Brain microvascular endothelial cell (primary cell): ENCODE measurements at regions not wholly inside any gene's neighbourhood (a gene's known extent, or its start where the extent isn't known, plus 50 kb on each side); places are given as distances from the start of the nearest gene placed in this dataset.
A peak's percentile ranks its signal among the peaks of the same experiment; 100 is the strongest.

ENCODE experiments used
- DNase-seq: peaks from one replicate; pipeline ENCODE4 v3.0.0-alpha.2; 2020
- H3K27ac ChIP-seq: fragments of 250-450 bp; sonication (Bioruptor Pico); 2 replicates; pipeline ENCODE4 v1.5.1; 2020; ENCODE audit warnings: mild to moderate bottlenecking, moderate library complexity
- H3K27me3 ChIP-seq: fragments of 250-450 bp; sonication (Bioruptor Pico); replicated peaks from 2 replicates; pipeline ENCODE4 v1.5.1; 2020; ENCODE audit warnings: mild to moderate bottlenecking
- H3K36me3 ChIP-seq: fragments of 250-450 bp; sonication (Bioruptor Pico); replicated peaks from 2 replicates; pipeline ENCODE4 v1.5.1; 2020; ENCODE audit warnings: mild to moderate bottlenecking
- H3K4me3 ChIP-seq: 2 replicates; pipeline ENCODE4 v1.5.1; 2011; ENCODE audit warnings: low read depth, mild to moderate bottlenecking, control low read depth, low read length, moderate library complexity
- in situ Hi-C: cut with HindIII; loops from 2 replicates; pipeline ENCODE4 v1.10.0; 2017; ENCODE audit warnings: low sequenced_read_pairs, low pct_ligation_motif_present
- TF ChIP-seq, protein P1 (sequence below): IDR thresholded peaks from 2 replicates; pipeline ENCODE4 v1.5.1; 2011; ENCODE audit warnings: low read depth, mild to moderate bottlenecking, moderate library complexity, low read length, control low read depth, inconsistent platforms; ENCODE audit errors: missing control alignments

DNA sequence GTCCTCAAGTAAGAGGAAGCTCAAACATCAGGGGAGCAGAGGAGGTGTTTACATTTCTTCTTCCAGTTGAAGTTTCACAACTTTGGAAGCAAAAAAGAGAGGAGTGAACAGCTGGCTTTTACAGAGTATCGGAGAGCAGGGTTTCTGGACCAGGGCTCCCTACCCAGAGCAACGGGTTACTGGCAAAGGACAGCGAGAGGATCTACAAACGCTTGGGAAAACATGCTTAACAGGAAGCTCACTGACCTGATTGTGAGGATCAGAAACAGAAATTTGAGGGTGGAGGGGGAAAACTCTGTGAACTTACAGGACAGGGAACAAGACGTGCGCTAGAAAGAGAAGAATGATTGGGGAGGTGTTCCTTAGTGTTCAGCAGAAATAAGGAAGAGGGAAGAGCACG lies 85.7 kb upstream of the TAB2 start:
- no peak overlapping the region for H3K27ac ChIP-seq
- no peak overlapping the region for H3K4me3 ChIP-seq
- TF ChIP-seq, protein P1, sequence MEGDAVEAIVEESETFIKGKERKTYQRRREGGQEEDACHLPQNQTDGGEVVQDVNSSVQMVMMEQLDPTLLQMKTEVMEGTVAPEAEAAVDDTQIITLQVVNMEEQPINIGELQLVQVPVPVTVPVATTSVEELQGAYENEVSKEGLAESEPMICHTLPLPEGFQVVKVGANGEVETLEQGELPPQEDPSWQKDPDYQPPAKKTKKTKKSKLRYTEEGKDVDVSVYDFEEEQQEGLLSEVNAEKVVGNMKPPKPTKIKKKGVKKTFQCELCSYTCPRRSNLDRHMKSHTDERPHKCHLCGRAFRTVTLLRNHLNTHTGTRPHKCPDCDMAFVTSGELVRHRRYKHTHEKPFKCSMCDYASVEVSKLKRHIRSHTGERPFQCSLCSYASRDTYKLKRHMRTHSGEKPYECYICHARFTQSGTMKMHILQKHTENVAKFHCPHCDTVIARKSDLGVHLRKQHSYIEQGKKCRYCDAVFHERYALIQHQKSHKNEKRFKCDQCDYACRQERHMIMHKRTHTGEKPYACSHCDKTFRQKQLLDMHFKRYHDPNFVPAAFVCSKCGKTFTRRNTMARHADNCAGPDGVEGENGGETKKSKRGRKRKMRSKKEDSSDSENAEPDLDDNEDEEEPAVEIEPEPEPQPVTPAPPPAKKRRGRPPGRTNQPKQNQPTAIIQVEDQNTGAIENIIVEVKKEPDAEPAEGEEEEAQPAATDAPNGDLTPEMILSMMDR, result no peak
- H3K27me3 ChIP-seq, result no peaks in the 10 kb centered on the region
- no peak for DNase-seq
- no peaks in the 10 kb centered on the region for H3K36me3 ChIP-seq
- in situ Hi-C loops, result no loop called here

DNA sequence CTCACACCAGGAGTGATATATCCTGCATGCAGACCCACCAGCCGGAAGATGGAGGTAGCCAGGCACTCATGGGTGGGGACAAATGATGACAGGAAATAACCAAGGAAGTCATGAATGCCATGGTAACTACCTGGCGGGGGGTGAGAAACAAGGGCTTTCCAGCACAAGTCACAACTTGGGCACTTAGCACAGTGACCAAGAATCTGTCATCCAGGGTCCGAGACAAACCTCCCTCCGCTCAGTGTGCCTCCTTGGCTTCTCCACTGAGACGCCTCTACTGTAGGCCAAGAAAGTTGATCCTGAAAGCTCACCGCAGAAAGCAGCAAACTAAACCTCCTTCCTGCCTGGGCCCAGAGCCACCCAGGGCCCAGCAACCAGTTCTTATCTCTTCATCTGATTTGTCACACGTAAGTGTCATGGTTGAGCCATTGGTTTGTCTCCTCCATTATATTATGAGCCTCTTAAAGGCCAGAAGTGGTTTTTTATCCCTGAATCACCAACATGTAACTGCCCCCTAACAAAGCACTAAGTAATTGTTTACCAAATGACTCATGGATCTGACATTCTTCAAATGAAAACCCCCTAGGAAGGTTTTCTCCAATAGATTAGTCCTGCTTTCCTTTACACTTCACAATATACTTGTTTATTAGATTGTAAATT lies 84.3 kb upstream of the TAB2 start:
- DNase-seq, result peak; percentile 86
- TF ChIP-seq, protein P1, result no peak
- Histone ChIP-seq H3K4me3 (no peak overlapping the region), H3K36me3 (no peaks in the 10 kb centered on the region), H3K27ac (peak overlapping the region; percentile 85), H3K27me3 (no peaks in the 10 kb centered on the region)
- in situ Hi-C loops, result no loop called here

DNA sequence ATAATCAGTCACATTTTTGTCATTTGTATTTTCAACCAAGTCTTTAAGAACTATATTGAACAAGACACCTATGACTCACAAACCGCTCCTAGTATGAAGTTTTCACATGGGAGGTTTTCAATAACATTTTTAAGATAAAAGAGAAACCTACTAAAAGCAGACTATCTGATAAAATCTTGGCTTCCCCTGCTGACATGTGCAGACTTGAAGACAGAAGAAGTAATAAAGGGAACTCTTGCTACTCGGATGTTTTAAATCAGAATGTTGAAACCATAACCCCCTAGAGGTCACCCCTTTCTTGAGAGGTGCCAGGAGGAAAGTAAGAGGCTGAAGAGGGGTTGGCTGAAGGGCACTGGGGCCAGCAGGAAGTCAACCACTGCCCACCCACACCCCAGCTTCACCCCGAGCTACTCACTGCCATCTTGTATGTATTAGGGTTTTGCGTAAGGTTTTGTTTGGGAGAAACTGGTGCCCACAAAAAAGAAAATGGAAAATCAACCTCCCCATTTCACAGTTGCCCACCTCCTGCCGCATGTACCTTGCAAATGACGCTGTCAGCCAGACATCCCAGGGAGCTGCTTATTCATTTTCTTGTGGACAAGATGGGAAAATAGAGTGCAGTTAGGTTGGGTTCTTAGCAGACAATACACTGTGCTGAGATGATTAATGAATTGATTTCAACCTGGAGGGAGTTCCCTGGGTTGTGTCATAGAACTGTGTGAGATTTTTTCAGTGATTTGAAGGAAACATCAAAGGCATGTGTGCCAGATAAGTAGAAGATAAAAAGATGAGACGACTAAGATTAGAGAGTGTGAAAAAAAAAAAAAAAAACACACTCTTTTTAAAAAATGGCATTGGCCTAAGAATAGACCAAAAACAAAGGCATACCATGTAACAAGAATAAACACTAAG lies 83.2 kb upstream of the TAB2 start:
- Histone ChIP-seq H3K36me3 (no peaks in the 10 kb centered on the region), H3K4me3 (no peak overlapping the region), H3K27me3 (no peaks in the 10 kb centered on the region), H3K27ac (peak overlapping the region; percentile 85)
- TF ChIP-seq, protein P1, result no peak
- DNase-seq, result peak; percentile 46
- in situ Hi-C loops, result no loop called here

DNA sequence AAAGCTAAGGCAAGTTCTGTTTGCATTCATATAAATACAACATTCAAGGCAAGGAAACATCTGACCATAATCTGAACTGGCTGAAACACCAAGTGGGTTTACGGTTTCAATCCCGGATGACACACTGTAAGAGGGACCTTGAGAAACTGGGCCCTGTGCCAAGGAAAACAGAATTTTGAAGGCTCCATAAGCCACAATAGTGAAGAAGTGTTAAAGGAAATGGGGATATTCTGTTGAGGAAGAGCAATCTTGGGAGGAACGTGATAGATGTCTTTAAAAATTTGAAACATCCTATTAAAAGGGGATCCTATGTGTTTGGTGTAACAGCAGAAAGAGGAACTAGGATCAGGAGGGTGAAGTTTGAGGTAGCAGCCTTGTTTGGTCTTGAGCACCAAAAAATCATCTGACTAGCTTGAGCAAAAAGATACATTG lies 82.4 kb upstream of the TAB2 start:
- DNase-seq, result peak; percentile 97
- Histone ChIP-seq H3K36me3 (no peaks in the 10 kb centered on the region), H3K4me3 (no peak overlapping the region), H3K27me3 (no peaks in the 10 kb centered on the region), H3K27ac (peak overlapping the region; percentile 85)
- TF ChIP-seq, protein P1, result no peak
- in situ Hi-C loops, result no loop called here

DNA sequence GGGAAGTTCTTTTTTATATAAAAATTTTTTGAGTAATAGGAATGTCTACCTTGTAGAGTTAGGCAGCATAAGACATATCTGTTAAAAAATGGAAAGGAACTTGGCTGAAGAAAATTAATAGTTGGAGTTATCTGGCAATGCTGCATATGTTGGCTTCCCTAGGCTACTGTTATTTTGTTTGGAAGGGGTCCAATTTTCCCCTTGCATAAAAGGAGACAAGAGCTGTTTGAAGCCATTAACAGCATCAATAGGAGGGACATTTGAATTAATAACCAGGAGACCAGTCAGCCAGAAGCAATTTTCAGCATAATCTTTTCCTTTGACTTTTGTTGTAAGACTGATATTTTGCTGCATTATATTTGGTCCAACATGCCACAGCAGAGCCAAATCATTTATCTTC lies 80.9 kb upstream of the TAB2 start:
- in situ Hi-C loops, result no loop called here
- DNase-seq, result peak; percentile 41
- no peak overlapping the region for H3K4me3 ChIP-seq
- H3K27me3 ChIP-seq, result no peaks in the 10 kb centered on the region
- no peaks in the 10 kb centered on the region for H3K36me3 ChIP-seq
- TF ChIP-seq, protein P1, result no peak
- H3K27ac ChIP-seq, result no peak overlapping the region
